ENCODE measurements at regions not wholly inside any gene's neighbourhood (a gene's known extent, or its start where the extent isn't known, plus 50 kb on each side); places are given as distances from the start of the nearest gene placed in this dataset.

DNA sequence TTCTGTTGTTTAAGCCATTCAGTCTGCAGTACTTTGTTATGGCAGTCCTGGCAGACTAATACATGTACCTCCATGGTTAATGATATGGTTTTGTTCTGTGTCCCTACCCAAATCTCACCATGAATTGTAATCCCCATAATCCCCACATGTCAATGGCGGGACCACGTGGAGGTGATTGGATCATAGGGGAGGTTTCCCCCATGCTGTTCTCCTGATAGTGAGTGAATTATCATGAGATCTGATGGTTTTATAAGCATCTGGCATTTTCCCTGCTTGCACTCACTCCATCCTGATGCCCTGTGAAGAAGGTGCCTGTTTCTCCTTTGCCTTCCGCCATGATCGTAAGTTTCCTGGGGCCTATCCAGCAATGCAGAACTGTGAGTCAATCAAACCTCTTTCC, 57.5 kb upstream of the NT5E start:
- DNase-seq = no peak
- H3K27me3 ChIP-seq = no peaks in the 10 kb centered on the region
- H3K27ac ChIP-seq = no peak overlapping the region
- no peak overlapping the region for H3K4me3 ChIP-seq
- WGBS, 4 donors = 80 to 93% (median 84%) methylated on average over 4 of the region's 4 CpGs
- intact Hi-C loops (cut with DNase I) = no loop called here
- H3K36me3 ChIP-seq (replicated peaks in 1 of 2) = no peaks in the 10 kb centered on the region
- H3K4me1 ChIP-seq (replicated peaks in 1 of 2) = no peaks in the 10 kb centered on the region
- H3K9me3 ChIP-seq (replicated peaks in 1 of 3) = no peaks in the 10 kb centered on the region
- TF ChIP-seq POLR2A (IDR thresholded peaks at IDR 0.05) = no peak
- TF ChIP-seq, protein P1, sequence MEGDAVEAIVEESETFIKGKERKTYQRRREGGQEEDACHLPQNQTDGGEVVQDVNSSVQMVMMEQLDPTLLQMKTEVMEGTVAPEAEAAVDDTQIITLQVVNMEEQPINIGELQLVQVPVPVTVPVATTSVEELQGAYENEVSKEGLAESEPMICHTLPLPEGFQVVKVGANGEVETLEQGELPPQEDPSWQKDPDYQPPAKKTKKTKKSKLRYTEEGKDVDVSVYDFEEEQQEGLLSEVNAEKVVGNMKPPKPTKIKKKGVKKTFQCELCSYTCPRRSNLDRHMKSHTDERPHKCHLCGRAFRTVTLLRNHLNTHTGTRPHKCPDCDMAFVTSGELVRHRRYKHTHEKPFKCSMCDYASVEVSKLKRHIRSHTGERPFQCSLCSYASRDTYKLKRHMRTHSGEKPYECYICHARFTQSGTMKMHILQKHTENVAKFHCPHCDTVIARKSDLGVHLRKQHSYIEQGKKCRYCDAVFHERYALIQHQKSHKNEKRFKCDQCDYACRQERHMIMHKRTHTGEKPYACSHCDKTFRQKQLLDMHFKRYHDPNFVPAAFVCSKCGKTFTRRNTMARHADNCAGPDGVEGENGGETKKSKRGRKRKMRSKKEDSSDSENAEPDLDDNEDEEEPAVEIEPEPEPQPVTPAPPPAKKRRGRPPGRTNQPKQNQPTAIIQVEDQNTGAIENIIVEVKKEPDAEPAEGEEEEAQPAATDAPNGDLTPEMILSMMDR (IDR thresholded peaks at IDR 0.05) = no peak

DNA sequence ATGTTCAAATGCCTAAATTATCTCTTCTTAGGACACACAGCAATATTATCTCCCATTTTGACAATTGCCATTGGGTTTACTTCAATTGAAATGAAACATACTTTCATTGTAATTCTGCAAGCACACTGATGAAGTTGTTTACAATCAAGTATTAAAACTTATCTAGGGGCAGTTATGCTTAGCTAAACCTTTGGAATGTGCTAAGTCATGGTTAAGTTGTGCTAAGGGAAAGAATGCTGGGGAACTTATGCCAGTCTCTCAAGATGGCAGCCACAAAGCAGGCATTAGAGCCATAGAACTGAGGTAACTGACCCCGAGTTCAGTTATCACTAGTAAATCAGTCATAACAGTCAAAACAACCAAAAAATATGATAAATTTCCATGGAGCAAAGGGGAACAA, 59.1 kb upstream of the NT5E start:
- DNase-seq = no peak
- Histone ChIP-seq H3K4me3 (no peak overlapping the region), H3K27ac (no peak overlapping the region), H3K4me1 (replicated peaks in 1 of 2) (no peaks in the 10 kb centered on the region), H3K27me3 (no peaks in the 10 kb centered on the region), H3K36me3 (replicated peaks in 1 of 2) (no peaks in the 10 kb centered on the region), H3K9me3 (replicated peaks in 1 of 3) (no peaks in the 10 kb centered on the region)
- no peak for TF ChIP-seq POLR2A (IDR thresholded peaks at IDR 0.05)
- TF ChIP-seq, protein P1 (IDR thresholded peaks at IDR 0.05) = no peak
- intact Hi-C loops (cut with DNase I) = no loop called here
- WGBS, 4 donors = 69 to 100% (median 79%) methylated on average over 1 of the region's 1 CpG

DNA sequence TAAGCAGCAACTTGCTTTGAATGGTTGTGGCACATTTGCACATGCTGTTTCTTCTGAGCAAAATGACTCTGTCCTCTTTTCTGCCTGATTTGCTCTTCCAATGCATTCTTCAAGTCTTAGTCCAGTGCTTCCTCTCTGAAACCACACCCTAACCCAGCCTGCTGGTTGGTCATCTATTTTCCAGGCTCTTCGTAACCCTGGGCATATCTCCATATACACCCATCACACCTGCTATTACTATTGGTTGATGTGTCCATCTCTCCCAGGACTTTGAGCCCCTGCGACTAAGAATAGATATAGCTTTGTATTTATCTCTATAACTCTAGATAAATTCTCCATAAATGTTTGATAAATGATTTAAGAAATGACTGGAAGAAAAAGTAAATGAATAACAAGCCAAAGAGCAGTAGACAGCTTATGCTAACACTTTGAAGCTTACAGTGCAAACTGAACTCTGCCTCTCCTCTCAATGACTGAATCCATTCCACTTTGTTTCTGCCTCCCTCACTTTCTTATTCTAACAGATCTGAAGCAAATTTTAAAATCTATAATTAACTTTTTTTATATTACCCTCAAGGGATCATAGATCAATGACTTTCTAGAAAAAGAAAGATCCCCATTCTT, 59.7 kb upstream of the NT5E start:
- intact Hi-C loops (cut with DNase I) = no loop called here

DNA sequence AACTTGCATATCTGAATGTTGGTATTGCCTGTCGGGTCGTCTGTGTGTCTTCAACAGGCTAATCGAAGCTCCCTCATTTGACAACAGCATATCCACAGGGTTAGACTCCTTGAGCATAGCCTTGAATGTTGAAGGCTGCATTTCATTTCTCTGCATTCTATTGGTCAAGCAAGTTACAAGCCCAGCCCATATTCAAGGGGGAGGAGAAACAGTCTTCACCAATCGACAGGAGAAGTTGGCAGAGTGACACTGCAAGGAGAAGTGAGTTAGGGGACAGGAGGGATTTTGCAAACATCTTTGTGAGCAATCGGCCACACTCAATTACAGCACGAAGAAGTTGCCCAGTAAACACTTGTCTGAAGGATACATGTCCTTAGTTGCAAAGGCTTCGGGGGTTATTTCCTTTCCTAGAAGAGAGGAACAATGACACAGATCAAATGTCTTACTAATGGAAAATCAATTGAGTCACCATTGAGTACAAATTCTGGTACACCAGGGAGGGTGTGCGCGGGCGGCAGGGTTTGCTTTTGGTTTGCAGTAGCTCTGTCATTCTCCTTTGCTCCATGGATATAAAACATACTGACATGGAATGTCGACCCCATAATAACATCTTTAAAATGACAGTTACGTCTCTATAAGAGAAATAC, 60.6 kb upstream of the NT5E start:
- WGBS, 4 donors = 79 to 85% (median 83%) methylated on average over 12 of the region's 12 CpGs

More for the DNA sequence above, 59.7 kb upstream of the NT5E start:
- Histone ChIP-seq H3K27ac (no peak overlapping the region), H3K4me1 (replicated peaks in 1 of 2) (no peaks in the 10 kb centered on the region), H3K9me3 (replicated peaks in 1 of 3) (no peaks in the 10 kb centered on the region), H3K4me3 (no peak overlapping the region), H3K27me3 (no peaks in the 10 kb centered on the region), H3K36me3 (replicated peaks in 1 of 2) (no peaks in the 10 kb centered on the region)
- 76 to 85% (median 78%) methylated on average over 2 of the region's 2 CpGs for WGBS, 4 donors
- DNase-seq = no peak
- no peak for TF ChIP-seq POLR2A (IDR thresholded peaks at IDR 0.05)
- TF ChIP-seq, protein P1 (IDR thresholded peaks at IDR 0.05) = no peak

More for the DNA sequence above, 60.6 kb upstream of the NT5E start:
- Histone ChIP-seq H3K27ac (no peak overlapping the region), H3K36me3 (replicated peaks in 1 of 2) (no peaks in the 10 kb centered on the region), H3K9me3 (replicated peaks in 1 of 3) (no peaks in the 10 kb centered on the region), H3K27me3 (no peaks in the 10 kb centered on the region), H3K4me1 (replicated peaks in 1 of 2) (no peaks in the 10 kb centered on the region), H3K4me3 (no peak overlapping the region)
- no peak for DNase-seq
- TF ChIP-seq, protein P1 (IDR thresholded peaks at IDR 0.05) = no peak
- TF ChIP-seq POLR2A (IDR thresholded peaks at IDR 0.05) = no peak
- intact Hi-C loops (cut with DNase I) = no loop called here
